ENCODE measurements at regions not wholly inside any gene's neighbourhood (a gene's known extent, or its start where the extent isn't known, plus 50 kb on each side); places are given as distances from the start of the nearest gene placed in this dataset.

DNA sequence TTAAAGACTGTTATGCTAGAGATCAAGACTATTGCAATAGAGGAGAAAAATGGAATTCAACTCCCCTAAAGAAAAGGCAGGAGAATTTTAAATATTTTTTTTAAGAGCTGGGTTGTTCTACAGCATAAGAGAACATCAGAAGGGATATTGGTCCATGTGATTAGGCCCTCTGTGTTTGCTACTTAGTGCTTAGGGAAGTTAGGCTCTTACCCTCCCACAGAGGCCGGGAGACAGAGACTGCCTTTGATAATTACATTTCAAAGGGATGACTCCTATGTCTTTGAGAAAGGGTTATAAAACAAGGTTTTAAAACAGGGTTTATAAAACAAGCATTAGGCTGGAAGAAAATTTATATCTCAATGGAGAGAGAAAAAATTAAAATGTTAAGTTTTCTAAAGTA is 1248.1 kb upstream of the PCDH20 start:
- TF ChIP-seq MAZ (IDR thresholded peaks at IDR 0.05; ENCODE audit: borderline replicate concordance, low read depth, low read length): no peak
- TF ChIP-seq MAZ (CRISPR knock-in tag; IDR thresholded peaks at IDR 0.05; ENCODE audit: low read depth): no peak
- TF ChIP-seq SMAD1 (CRISPR knock-in tag; IDR thresholded peaks at IDR 0.05; ENCODE audit: borderline replicate concordance, low read depth): no peak
- no peak for TF ChIP-seq TAF1 (CRISPR knock-in tag; IDR thresholded peaks at IDR 0.05)
- TF ChIP-seq KDM3A (CRISPR knock-in tag; IDR thresholded peaks at IDR 0.05; ENCODE audit: low read depth): no peak
- TF ChIP-seq, protein P1, sequence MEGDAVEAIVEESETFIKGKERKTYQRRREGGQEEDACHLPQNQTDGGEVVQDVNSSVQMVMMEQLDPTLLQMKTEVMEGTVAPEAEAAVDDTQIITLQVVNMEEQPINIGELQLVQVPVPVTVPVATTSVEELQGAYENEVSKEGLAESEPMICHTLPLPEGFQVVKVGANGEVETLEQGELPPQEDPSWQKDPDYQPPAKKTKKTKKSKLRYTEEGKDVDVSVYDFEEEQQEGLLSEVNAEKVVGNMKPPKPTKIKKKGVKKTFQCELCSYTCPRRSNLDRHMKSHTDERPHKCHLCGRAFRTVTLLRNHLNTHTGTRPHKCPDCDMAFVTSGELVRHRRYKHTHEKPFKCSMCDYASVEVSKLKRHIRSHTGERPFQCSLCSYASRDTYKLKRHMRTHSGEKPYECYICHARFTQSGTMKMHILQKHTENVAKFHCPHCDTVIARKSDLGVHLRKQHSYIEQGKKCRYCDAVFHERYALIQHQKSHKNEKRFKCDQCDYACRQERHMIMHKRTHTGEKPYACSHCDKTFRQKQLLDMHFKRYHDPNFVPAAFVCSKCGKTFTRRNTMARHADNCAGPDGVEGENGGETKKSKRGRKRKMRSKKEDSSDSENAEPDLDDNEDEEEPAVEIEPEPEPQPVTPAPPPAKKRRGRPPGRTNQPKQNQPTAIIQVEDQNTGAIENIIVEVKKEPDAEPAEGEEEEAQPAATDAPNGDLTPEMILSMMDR (CRISPR knock-in tag; IDR thresholded peaks at IDR 0.05): no peak
- no peak for TF ChIP-seq FOXO4 (CRISPR knock-in tag; conservative IDR thresholded peaks at IDR 0.05)
- no peak for TF ChIP-seq NCOA1 (CRISPR knock-in tag; IDR thresholded peaks at IDR 0.05)
- no peak for TF ChIP-seq TFAP4 (IDR thresholded peaks at IDR 0.05; ENCODE audit: borderline replicate concordance, low read depth)
- no peak for TF ChIP-seq TP53 (CRISPR knock-in tag; conservative IDR thresholded peaks at IDR 0.05)
- TF ChIP-seq STAG1 (CRISPR knock-in tag; IDR thresholded peaks at IDR 0.05): no peak
- no peak for TF ChIP-seq CREM (IDR thresholded peaks at IDR 0.05)
- no peak for TF ChIP-seq CREM (CRISPR knock-in tag; IDR thresholded peaks at IDR 0.05)
- TF ChIP-seq ZNF224 (CRISPR knock-in tag; IDR thresholded peaks at IDR 0.05): no peak
